Osteoblast (primary cell): ENCODE measurements at regions not wholly inside any gene's neighbourhood (a gene's known extent, or its start where the extent isn't known, plus 50 kb on each side); places are given as distances from the start of the nearest gene placed in this dataset.

Experiments used
- DNase-seq: peaks from one replicate; pipeline ENCODE4 v3.0.0; 2011; ENCODE audit warnings: low spot score, mixed read lengths; ENCODE audit not compliant: insufficient read length; ENCODE audit errors: missing footprints
- H2AFZ ChIP-seq: 2 replicates; pipeline ENCODE4 v1.6.0; 2011; ENCODE audit warnings: mild to moderate bottlenecking, low read length
- H3K27ac ChIP-seq: 2 replicates; pipeline ENCODE4 v1.5.1; 2011; ENCODE audit warnings: mild to moderate bottlenecking, low read depth, low read length, moderate library complexity
- H3K27me3 ChIP-seq: 2 replicates; pipeline ENCODE4 v1.6.0; 2012; ENCODE audit warnings: mild to moderate bottlenecking, control low read depth, inconsistent platforms, low read length, moderate library complexity; ENCODE audit not compliant: insufficient read depth
- H3K36me3 ChIP-seq: 2 replicates; pipeline ENCODE4 v1.5.1; 2011; ENCODE audit warnings: mild to moderate bottlenecking, low read length, control low read depth, moderate library complexity; ENCODE audit not compliant: insufficient read depth
- H3K4me1 ChIP-seq: 2 replicates; pipeline ENCODE4 v1.5.1; 2011; ENCODE audit warnings: mild to moderate bottlenecking, low read length, control low read depth, moderate library complexity; ENCODE audit not compliant: insufficient read depth
- H3K4me2 ChIP-seq: 2 replicates; pipeline ENCODE4 v1.6.0; 2011; ENCODE audit warnings: mild to moderate bottlenecking, low read length; ENCODE audit not compliant: insufficient read depth
- H3K4me3 ChIP-seq: fragments of 200-600 bp; sonication (generic); 3 replicates; pipeline ENCODE4 v1.5.1; 2012; ENCODE audit warnings: mild to moderate bottlenecking, low read length, inconsistent platforms; ENCODE audit not compliant: insufficient read depth
- H3K79me2 ChIP-seq: 2 replicates; pipeline ENCODE4 v1.6.0; 2012; ENCODE audit warnings: mild to moderate bottlenecking, low read length, control low read depth, inconsistent platforms; ENCODE audit not compliant: insufficient read depth
- H3K9me3 ChIP-seq: 2 replicates; pipeline ENCODE4 v1.5.1; 2011; ENCODE audit warnings: low read depth, low read length, control low read depth
- H4K20me1 ChIP-seq: 2 replicates; pipeline ENCODE4 v1.6.0; 2012; ENCODE audit warnings: mild to moderate bottlenecking, low read length, control low read depth; ENCODE audit not compliant: insufficient read depth
- CTCF ChIP-seq: IDR thresholded peaks from 2 replicates; pipeline ENCODE4 v1.5.1; 2011; ENCODE audit warnings: mild to moderate bottlenecking, low read depth, low read length, moderate library complexity; ENCODE audit errors: extremely low read depth

DNA sequence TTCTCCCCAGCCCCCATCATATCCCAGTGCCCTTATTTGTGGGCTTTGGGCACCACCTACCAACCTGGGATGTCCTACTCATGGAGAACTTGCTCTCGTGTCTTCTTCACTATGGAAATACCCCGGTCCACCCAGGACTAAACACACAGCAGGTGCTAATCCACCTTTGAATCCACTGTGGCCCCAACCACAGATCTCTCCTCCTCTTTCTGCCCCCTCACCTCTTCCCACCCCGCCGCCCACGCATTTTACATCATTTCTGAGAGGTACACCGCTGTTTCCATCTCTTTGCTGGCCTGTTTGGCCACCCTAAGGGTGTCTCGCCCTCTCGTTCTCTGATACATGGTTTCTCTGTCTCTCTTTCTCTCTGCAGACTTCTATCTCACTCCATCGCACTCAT, 82.5 kb upstream of the CTNNBL1 start:
- DNase-seq, result no peak
- H2AFZ ChIP-seq, result no peak overlapping the region
- no peak overlapping the region for H3K4me3 ChIP-seq
- no peaks in the 10 kb centered on the region for H4K20me1 ChIP-seq
- TF ChIP-seq CTCF, result no peak
- no peaks in the 10 kb centered on the region for H3K9me3 ChIP-seq
- H3K4me2 ChIP-seq, result no peak overlapping the region
- no peaks in the 10 kb centered on the region for H3K4me1 ChIP-seq
- H3K79me2 ChIP-seq, result no peaks in the 10 kb centered on the region
- no peaks in the 10 kb centered on the region for H3K36me3 ChIP-seq
- H3K27ac ChIP-seq, result no peak overlapping the region
- H3K27me3 ChIP-seq, result peaks cover 17% of the 10 kb centered on the region

DNA sequence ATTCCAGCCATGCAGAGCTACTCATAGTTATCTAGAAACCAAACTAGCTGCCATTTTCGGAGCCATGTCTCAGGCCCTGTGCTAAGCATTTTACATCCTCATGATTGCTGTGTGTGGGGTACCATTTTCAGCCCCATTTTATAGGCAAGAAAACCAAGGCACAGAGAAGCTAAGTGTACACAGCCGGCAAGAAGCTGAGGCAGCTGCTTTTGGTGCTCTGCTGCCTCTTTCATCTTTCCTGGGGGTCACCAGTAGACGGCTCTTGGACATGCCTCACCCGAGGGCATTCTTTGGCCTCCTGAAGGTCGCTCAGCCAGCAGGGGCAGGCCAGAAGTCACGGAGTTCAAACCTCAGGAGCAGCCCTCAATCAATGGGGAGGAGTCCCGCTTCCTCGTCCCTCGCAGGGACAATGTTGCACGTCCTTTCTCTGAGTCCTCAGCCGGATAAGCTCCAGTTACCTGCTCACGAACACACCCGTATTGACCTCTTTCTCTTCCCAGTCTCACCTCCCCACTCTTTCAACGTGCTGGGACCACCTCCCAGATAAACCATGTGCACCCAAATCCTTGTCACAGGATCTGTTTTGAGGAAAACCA, 82.6 kb upstream of the BLCAP start:
- Histone ChIP-seq H3K27ac (no peak overlapping the region), H3K4me1 (no peaks in the 10 kb centered on the region), H3K9me3 (no peaks in the 10 kb centered on the region), H3K27me3 (peaks cover 16% of the 10 kb centered on the region), H4K20me1 (no peaks in the 10 kb centered on the region), H2AFZ (no peak overlapping the region), H3K4me2 (no peak overlapping the region), H3K36me3 (no peaks in the 10 kb centered on the region), H3K79me2 (no peaks in the 10 kb centered on the region), H3K4me3 (no peak overlapping the region)
- DNase-seq, result no peak
- TF ChIP-seq CTCF, result no peak

- no peak for TF ChIP-seq CTCF
- H3K4me3 ChIP-seq, result no peak overlapping the region
- no peak overlapping the region for H3K27ac ChIP-seq
- H3K4me1 ChIP-seq, result no peaks in the 10 kb centered on the region
- no peaks in the 10 kb centered on the region for H4K20me1 ChIP-seq
- no peaks in the 10 kb centered on the region for H3K9me3 ChIP-seq
- H3K27me3 ChIP-seq, result peaks cover 51% of the 10 kb centered on the region
- no peak for DNase-seq
- H3K36me3 ChIP-seq, result no peaks in the 10 kb centered on the region
- no peaks in the 10 kb centered on the region for H3K79me2 ChIP-seq
- H2AFZ ChIP-seq, result no peak overlapping the region
- H3K4me2 ChIP-seq, result no peak overlapping the region
These were observed 75.0 kb upstream of the BLCAP start for GRCh38 chr20:37602634-37603033.

GRCh38 chr20:37600486-37600885, 72.8 kb upstream of the BLCAP start:
- no peak overlapping the region for H2AFZ ChIP-seq
- no peaks in the 10 kb centered on the region for H3K36me3 ChIP-seq
- H3K4me3 ChIP-seq, result no peak overlapping the region
- peaks cover 58% of the 10 kb centered on the region for H3K27me3 ChIP-seq
- H3K9me3 ChIP-seq, result no peaks in the 10 kb centered on the region
- no peaks in the 10 kb centered on the region for H3K4me1 ChIP-seq
- no peaks in the 10 kb centered on the region for H4K20me1 ChIP-seq
- no peak overlapping the region for H3K4me2 ChIP-seq
- no peaks in the 10 kb centered on the region for H3K79me2 ChIP-seq
- no peak overlapping the region for H3K27ac ChIP-seq
- DNase-seq, result no peak
- no peak for TF ChIP-seq CTCF
